ENCODE measurements at regions not wholly inside any gene's neighbourhood (a gene's known extent, or its start where the extent isn't known, plus 50 kb on each side); places are given as distances from the start of the nearest gene placed in this dataset.
"Not testable (repeated sequence)": the region's sequence is repeated elsewhere in the genome, so short reads cannot be mapped to it uniquely, and the experiment has no call there.

DNA sequence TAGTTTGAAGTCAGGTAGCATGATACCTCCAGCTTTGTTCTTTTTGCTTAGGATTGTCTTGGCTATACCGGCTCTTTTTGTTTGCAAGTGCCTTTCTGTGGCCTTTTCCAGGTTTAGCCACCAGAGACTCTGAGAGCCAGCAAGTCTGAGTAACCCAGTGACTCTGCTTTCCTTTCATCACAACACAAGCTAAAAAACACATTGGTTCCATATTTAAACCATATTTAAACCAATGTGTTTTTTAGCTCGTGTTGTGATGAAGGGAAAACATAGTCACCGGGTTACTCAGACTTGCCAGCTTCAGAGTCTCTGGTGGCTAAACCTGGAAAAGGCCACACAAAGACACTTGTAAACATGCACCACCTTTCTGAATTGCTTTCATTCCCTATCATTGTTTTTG lies 493.3 kb downstream of the NTRK2 start:
- intact Hi-C loops (cut with micrococcal nuclease), result no loop called here

DNA sequence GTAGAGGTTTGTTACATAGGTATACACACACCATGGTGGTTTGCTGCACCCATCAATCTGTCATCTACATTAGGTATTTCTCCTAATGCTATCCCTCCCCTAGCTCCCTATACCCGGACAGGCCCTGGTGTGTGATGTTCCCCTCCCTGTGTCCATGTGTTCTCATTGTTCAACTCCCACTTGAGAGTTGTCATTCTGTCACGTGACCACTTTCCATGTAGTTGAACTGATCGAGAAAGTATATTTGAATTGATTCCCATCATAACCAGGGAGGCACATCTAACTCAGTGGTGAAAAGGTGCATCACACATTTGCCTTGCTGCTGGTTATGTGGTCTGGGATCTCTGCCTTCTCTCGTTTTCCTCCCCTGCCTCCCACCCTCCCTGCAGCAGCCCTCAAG lies 491.4 kb downstream of the NTRK2 start:
- intact Hi-C loops (cut with micrococcal nuclease), result not testable (repeated sequence)

DNA sequence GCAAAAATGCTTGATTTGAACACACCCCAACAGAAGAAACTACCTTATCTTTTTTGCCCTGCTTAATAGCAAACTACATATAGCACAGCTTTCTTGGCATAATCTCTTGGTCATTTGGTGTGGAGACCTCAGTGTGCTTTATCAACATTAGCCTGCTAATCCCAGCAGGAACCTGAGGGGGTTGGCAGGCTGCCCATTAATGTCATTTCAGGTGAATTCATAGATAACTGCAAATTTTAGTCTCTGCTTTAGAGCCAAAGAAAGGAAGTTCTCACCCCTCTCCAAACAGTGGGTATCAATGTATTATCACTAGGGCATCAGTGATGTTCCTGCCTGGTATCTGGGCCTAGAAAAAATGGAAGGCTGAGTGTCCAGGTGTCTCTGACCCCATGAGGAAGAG lies 489.0 kb downstream of the NTRK2 start:
- intact Hi-C loops (cut with micrococcal nuclease), result no loop called here

DNA sequence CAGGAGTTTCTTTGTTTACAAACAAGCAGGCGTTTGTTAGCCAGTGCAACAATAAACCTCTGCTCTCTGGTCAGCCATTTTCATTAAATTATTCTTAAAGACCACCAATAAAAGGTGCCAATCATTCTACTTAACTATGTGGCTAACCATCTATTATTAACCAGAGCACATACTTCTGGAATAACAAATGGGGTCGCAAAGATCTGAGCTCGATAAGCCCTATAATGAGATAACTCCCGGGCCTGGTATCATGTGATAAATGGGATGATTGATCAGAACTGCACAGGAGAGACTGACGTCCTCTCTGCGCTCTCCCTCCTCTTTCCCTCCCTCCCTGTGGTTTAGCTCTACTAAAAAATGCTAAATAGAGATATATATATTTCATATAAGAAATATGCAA lies 488.2 kb downstream of the NTRK2 start:
- intact Hi-C loops (cut with micrococcal nuclease), result no loop called here

DNA sequence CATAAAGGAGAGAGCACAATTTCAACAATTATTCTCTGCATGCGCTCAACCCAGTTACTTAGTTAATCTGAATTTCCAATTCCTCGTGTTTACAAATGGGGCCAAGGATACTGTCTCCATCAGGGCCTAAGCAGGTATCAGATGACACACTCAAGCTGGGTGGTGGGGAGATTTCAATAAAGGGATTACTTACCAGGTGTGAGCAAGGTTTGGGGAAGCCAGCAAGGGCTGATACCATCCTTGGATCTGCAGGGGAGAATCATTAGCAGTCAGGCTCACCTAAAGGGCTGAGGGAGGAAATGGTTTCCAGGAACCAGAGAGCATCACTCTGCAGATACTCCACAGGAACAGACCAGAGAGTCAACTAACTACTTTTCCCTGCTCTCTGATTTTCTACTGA lies 487.1 kb downstream of the NTRK2 start:
- intact Hi-C loops (cut with micrococcal nuclease), result no loop called here

DNA sequence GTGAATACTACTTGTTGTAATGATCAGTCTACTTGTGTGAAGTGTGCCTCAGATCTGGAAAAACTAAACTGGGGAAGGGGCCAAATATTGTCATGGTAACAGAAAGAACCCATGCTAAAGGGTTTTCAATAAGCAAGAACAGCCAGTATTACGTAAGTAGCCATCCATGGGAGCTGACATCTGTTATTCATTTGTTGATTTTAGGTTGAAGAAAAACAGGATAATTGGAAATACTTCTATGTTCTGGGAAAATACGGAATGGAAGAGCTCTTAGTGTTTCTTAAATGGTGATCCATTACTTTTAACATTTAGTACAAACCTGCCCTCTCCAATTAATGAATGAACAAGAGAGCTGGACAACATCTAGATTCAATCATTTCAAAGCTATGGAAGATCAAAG lies 485.8 kb downstream of the NTRK2 start:
- intact Hi-C loops (cut with micrococcal nuclease), result no loop called here

DNA sequence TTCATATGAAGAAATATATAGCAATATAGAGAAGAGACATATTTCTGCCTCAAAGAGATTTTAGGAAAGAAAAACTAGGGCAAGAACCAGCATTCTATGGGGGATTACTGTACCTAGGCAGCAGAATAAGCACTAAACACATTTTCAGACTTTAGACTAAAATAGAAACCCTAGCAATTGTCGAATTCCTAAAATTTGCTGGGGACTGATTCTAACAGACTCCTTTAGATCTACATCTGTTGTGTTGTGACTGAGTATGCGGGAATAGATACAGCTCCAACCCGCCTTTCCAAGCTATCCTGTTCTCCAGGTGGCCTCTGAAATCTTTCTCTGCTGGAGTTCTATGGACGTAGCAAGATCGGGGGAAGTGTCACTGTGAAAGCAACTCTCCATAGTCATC lies 482.2 kb downstream of the NTRK2 start:
- intact Hi-C loops (cut with micrococcal nuclease), result no loop called here

DNA sequence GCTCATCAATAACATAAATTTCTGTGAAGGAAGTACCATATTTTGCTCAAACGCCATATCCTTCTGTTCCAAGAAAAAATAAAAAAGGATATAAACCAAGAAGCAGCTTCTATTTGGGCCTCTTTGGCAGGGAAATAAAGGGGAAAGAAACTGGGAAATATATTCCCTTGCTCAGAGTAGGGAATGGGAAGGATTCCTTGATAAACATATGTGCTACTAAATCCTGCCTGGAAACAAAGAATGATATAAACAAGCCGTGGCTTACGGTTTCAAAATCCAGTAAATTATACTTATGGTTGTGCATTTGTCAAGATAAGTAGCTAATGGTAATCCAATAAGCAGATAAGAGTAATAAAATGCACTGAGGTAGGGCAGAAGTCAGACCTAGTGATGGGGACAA lies 481.6 kb downstream of the NTRK2 start:
- intact Hi-C loops (cut with micrococcal nuclease), result no loop called here

DNA sequence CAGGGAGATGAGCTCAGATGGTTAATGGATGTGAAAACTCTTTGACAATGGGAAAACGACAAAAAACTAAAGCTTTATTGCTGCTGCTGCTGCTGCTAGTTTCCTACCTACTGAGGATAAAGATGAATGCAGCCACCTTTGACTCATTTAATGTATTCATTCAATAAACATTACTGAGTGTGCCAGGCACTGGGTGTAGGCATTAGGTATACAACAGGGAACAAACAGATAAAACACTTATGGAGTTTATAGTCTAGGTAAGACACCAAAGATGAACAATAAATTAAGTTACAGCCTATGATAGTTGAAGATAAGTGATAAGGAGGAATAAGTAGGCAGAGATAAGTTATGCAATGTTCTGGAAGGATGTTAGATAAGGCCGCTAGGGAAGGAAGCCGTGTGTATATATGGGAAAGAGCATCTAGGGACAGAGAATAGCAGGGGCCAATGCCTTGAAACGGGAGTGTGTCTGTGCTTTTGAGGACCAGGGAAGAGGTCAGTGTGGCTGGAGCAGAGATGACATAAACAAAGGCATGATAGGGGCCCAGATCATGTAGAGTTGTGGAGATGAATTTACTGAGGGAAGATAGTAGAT lies 477.6 kb downstream of the NTRK2 start:
- intact Hi-C loops (cut with micrococcal nuclease), result no loop called here

DNA sequence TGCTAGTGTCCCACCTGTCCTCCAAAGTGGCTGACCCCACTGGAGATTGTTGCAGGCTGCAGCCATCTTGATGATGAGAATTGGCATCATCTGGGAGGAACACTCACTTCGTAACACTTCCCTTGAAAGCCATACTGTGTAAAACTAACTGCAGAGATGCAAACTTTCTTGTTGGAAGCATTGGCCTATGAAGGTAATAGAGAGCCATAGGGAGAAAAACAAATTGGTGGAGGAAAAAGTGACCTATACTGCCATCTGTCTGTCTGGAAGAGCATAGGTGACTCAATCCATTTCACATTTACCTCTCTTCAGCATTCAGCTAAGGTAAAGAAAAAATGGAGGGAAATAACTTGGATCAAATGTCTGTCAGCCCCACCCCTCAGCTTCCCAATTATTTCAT lies 473.4 kb downstream of the NTRK2 start:
- intact Hi-C loops (cut with micrococcal nuclease), result loop anchor here (5.0 kb wide), 1 partner anchor 746 kb away; no protein-coding TSS in a partner anchor

DNA sequence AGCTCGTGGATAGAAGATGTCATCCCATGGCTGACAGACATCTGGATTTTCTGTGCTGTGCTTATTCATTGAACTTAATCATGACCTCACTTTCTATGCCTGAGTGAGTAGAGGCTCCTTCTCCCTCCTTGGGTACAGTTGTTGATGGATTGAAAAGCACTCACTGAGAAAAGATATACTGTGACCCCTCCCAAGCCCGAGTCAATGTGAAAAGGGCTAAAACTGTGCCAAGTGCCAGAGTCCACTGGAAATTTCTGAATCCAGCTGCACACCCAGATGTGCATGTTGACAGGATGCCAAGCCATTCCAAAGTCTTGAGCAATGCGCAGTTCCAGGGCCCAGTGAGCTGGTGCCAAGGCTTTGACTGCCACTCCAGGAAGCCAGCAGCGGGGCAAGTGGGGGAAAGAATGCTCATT lies 473.0 kb downstream of the NTRK2 start:
- intact Hi-C loops (cut with micrococcal nuclease), result loop anchor here (5.0 kb wide), 1 partner anchor 745 kb away; no protein-coding TSS in a partner anchor

DNA sequence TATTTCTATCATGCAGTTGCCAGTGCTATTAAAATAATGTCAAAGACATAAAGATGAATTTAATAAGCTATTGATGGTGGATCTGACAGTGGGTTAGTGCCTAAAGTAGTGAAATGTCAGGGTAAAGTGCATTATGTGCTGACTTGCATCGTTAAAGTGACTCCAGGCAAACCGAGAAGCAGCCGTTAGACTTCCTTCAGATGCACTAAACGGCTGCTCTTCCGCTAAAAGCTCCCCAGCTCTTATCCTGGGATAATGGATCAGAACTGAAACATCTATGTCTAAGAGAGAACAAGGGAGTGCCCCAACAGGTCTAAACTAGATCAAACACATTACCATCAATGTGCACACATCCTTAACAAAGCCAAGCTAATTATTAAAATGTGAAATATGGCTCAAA lies 468.2 kb downstream of the NTRK2 start:
- intact Hi-C loops (cut with micrococcal nuclease), result no loop called here

DNA sequence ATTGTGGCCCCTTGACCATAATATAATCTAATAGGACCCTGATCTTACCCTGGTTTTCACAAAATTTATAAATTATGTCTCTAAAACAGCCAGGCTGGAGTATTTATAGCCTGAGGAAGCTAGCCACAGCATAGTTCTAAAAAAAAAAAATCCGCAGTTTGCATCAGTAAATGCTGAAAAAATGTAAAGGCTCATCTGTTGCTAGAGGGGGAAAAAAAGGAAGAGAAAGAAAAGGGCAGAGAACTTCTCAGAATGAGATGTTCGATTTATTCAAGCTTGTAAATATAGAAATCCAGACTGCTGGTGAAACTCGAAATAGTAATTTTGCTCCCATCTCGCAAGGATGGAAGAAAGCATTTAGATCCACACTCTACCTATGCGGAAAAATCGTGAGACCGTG lies 467.5 kb downstream of the NTRK2 start:
- intact Hi-C loops (cut with micrococcal nuclease), result no loop called here

DNA sequence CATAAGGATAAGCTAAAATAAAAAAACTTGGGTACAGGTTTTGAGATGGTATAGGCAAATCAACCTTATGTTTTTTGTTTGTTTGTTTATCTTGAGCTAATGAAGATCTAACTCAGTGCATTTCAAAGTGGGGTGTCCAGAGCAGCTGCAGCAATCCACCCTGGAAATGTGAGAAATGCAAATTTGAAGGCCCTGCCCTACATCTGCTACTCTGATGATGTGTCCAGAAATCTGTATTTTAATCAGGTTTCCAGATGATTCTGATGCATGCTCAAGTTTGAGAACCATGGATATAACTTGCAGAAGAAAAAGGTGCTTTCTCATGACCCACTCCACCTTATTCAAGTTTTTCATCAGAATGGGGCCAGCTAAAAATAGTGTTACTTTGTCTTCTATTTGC lies 467.0 kb downstream of the NTRK2 start:
- intact Hi-C loops (cut with micrococcal nuclease), result no loop called here

DNA sequence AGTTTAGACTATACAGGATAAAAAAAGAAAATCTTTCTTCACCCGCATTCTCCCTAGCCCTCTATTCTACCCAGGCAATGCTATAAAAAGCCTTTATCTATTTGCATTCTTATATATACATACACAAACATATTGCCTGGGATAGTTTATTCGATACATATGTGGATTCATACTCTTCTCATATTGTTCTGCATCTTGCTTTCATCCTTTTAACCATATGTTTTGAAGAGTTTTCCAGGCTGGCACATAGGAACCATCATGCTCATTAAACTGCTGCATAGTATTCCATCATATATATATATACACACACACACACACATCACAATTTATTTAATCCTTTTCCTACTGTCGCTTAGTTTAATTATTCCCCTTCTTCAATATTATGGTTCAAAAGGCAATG lies 461.2 kb downstream of the NTRK2 start:
- intact Hi-C loops (cut with micrococcal nuclease), result no loop called here

DNA sequence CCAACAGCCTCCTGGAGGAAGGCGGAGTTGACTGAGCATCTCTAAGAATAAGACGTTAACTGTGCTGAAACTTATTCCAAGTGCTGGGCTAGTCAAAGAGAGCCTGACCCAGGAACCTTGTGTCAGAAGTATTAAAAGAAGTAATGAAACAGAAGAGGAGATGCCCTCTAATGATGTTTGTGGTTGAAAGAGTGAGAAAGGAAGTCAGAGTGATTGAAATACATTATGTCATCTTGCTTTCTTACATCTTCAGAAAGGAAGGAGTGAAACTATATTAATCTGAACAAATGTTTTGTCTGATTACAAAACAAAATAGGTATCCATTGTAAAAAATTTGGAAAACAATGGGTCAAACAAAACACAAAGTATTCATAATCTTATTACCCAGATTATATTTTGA lies 460.7 kb downstream of the NTRK2 start:
- intact Hi-C loops (cut with micrococcal nuclease), result no loop called here

DNA sequence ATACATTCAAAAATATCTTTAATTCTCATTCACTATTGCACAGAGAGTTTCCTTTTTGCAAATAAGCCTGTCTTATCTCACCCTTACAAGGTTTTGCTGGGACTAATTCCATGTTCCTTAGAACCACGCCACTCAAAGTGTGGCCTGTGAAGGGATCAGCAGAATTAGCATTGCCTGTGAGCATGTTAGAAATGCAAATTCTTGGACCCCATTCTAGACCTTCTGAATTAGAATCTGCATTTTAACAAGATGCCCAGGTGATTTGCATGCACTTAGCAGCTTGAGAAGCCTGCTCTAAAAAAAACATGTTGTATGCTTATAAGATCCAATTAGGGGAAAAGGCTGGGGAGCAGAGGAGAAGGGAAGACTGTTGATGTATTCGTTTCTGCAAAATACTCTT lies 460.0 kb downstream of the NTRK2 start:
- intact Hi-C loops (cut with micrococcal nuclease), result no loop called here

DNA sequence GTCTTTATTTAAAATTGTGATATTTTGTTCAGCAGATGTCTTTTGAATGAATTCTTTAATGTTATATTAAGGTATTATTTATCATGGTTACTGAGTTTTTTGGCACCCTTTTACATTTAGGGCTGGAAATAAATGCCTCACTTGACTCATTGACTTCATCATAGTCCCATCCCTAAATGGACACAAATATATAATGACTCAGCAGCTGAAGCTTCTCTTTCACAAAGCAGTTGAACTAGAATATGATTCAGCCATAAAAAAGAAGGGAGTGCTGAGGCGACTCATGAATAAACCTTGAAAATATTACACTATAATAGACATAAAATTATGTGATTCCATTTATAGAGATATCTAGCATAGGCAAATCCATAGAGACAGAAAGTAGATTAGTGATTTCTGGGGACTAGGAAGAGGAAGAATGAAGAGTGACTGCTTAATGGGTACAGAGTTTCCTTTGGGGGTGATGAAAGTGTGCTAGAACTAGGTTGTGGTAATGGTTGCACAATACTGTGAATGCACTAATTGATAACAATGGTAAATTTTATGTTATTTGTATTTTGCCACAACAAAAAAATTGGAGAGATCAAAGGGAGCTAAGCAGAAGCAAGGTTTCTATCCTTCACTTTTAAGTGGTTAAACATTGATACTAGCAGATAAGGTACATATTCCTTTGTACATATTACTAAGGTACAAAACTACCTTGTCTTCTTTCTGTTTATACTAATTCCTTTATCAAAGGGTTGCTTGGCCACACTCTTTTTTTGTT lies 449.6 kb downstream of the NTRK2 start:
- intact Hi-C loops (cut with micrococcal nuclease), result no loop called here

DNA sequence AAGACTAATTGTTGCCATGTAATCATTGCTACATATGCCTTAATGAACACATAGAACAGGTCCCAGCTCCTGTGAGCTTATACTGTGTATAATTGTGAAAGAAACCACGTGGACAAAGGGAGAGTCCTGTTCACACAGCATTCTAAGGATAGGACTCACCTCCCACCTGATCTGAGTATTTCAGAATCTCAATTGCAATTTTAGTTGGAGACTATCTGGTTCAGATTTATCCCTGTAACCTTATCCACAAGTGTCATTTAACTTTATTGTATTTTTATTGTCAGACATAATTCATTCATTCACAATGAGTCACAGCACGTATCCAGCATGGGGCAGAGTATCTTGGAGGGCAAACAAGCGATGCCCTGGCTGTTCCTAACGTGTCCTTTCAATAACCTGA lies 448.3 kb downstream of the NTRK2 start:
- intact Hi-C loops (cut with micrococcal nuclease), result no loop called here

DNA sequence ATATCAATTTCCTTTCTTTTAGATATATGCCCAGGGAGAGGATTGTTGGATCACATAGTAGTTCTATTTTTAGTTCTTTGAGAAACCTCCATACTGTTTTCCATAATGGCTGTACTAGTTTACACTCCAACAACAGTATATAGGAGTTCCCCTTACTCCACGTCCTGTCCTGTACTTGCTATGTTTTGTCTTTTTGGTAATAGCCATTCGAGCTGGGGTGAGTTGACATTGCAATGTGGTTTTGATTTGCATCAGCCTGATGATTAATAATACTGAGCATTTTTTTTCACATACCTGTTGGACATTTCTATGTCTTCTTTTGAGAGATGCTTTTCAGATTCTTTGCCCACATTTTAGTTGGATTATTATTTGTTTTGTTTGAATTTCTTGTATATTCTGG lies 445.9 kb downstream of the NTRK2 start:
- intact Hi-C loops (cut with micrococcal nuclease), result no loop called here

DNA sequence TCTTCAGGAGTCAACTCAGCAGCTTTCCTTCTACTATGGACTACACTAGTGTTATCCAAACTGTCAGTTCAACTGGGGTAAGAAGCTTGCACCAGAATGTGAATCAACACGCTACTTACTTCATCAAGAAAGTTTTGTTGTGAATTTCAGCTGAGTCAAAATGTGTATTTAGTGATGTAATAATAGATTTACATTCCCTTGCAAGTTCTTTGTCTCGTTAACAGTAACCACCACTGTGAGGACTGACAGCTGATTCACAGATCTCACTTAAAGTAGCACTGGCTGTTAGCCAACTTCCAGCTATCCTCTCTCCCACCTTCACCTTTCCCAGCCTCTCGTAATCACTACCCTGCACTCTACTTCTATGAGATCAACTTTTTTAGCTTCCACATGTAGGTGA lies 445.3 kb downstream of the NTRK2 start:
- intact Hi-C loops (cut with micrococcal nuclease), result no loop called here

DNA sequence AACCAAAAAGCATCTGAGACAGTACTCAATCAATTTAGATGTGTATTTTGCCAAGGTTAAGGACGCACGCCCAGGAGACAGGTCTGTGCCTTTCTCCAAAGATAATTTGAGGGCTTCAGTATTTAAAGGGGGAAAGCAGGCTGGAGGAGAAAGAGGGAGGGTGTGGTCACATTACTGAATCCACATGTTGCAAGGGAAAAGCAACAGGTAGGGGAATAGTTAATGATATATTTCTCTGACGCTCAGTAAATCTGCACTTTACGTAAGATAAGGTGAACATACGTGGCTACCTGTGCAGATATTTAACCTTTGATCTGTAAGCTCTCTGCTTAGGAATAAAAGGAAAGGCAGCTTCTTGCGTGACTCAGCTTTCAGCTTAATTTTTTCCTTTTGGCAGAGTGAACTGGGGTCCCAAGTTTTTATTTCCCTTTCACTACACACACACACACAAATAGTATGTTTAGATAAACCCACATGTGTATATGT lies 443.4 kb downstream of the NTRK2 start:
- intact Hi-C loops (cut with micrococcal nuclease), result no loop called here

DNA sequence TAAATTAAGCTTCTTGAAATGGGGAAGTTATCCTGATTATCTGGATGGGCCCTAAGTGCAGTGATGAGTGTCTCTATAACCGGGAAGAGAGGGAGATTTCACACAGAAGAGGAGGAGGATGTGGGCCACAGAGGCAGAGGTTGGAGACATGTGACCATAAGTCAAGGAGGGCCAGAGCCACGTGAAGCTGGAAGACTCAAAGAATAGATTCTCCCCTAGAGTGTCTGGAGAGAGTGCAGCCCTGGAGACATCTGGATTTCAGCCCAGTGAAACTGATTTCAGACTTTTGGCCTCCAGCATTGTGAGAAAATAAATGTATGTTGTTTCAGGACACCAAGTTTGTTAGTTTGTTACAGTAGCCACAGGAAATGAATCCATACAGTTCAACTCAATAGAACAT lies 442.9 kb downstream of the NTRK2 start:
- intact Hi-C loops (cut with micrococcal nuclease), result no loop called here

Data from T-helper 2 cell treated with Interferon-gamma antibody and Interleukin-4, amounts not matched to agents 100 ng/mL and 5 ng/mL, for 36 hours (primary cell).